ENCODE measurements at regions not wholly inside any gene's neighbourhood (a gene's known extent, or its start where the extent isn't known, plus 50 kb on each side); places are given as distances from the start of the nearest gene placed in this dataset.

- TF ChIP-seq CTCF (conservative IDR thresholded peaks at IDR 0.05; ENCODE audit: low read length) (no peak), EZH2phosphoT487 (IDR thresholded peaks at IDR 0.05; ENCODE audit: borderline replicate concordance, low read depth, low read length) (no peak)
Observed at GRCh38 chr4:158001756-158002155, 171.1 kb downstream of the GASK1B start.
